ENCODE measurements at regions not wholly inside any gene's neighbourhood (a gene's known extent, or its start where the extent isn't known, plus 50 kb on each side); places are given as distances from the start of the nearest gene placed in this dataset.

- no peak for TF ChIP-seq CTCF (IDR thresholded peaks at IDR 0.05)
- TF ChIP-seq ZFX (IDR thresholded peaks at IDR 0.05; ENCODE audit: borderline replicate concordance), result no peak
Observed at GRCh38 chr14:82636426-82636825, 1102.8 kb upstream of the SEL1L start.

Data from 22Rv1 (cell line).